Smooth muscle cell (in vitro differentiated cells): ENCODE measurements at regions not wholly inside any gene's neighbourhood (a gene's known extent, or its start where the extent isn't known, plus 50 kb on each side); places are given as distances from the start of the nearest gene placed in this dataset.
"Not testable (repeated sequence)": the region's sequence is repeated elsewhere in the genome, so short reads cannot be mapped to it uniquely, and the experiment has no call there.

Source experiments
- DNase-seq: peaks from one replicate; lab custom pipeline; 2025; ENCODE audit not compliant: unreplicated experiment; lab: John Stamatoyannopoulos, UW
- H2AFZ ChIP-seq: fragments of 200-600 bp; sonication (generic); 2 replicates; pipeline ENCODE4 v1.6.0; 2016; ENCODE audit warnings: antibody characterized with exemption, low read depth, mild to moderate bottlenecking
- H3F3A ChIP-seq: fragments of 200-600 bp; sonication (generic); 2 replicates; pipeline ENCODE4 v1.6.0; 2017; ENCODE audit warnings: antibody characterized with exemption, low read depth
- H3K27ac ChIP-seq: fragments of 200-600 bp; sonication (generic); 2 replicates; pipeline ENCODE4 v1.5.1; 2016; ENCODE audit warnings: low read depth, mild to moderate bottlenecking
- H3K27me3 ChIP-seq: fragments of 200-600 bp; sonication (generic); 2 replicates; pipeline ENCODE4 v1.6.1; 2016; ENCODE audit warnings: low read depth, mild to moderate bottlenecking
- H3K36me3 ChIP-seq: fragments of 200-600 bp; sonication (generic); 2 replicates; pipeline ENCODE4 v1.5.1; 2016; ENCODE audit warnings: low read depth
- H3K4me1 ChIP-seq: fragments of 200-600 bp; sonication (generic); 2 replicates; pipeline ENCODE4 v1.5.1; 2016; ENCODE audit warnings: low read depth
- H3K4me2 ChIP-seq: fragments of 200-600 bp; sonication (generic); 2 replicates; pipeline ENCODE4 v1.6.0; 2016; ENCODE audit warnings: mild to moderate bottlenecking
- H3K4me3 ChIP-seq: fragments of 200-600 bp; sonication (generic); 2 replicates; pipeline ENCODE4 v1.5.1; 2016; ENCODE audit warnings: mild to moderate bottlenecking
- H3K79me2 ChIP-seq: fragments of 200-600 bp; sonication (generic); 2 replicates; pipeline ENCODE4 v1.6.0; 2016; ENCODE audit warnings: low read depth, mild to moderate bottlenecking
- H3K9ac ChIP-seq: fragments of 200-600 bp; sonication (generic); 2 replicates; pipeline ENCODE4 v1.6.0; 2016; ENCODE audit warnings: low read depth
- H3K9me3 ChIP-seq: fragments of 200-600 bp; sonication (generic); replicated peaks from 2 replicates; pipeline ENCODE4 v1.5.1; 2016; ENCODE audit warnings: low read depth
- H4K20me1 ChIP-seq: fragments of 200-600 bp; sonication (generic); 2 replicates; pipeline ENCODE4 v1.6.0; 2016; ENCODE audit warnings: low read depth
- CTCF ChIP-seq: fragments of 200-600 bp; sonication (generic); IDR thresholded peaks from 2 replicates; pipeline ENCODE4 v1.5.1; 2017; ENCODE audit warnings: borderline replicate concordance, mild to moderate bottlenecking, antibody characterized with exemption; ENCODE audit not compliant: insufficient read depth, poor library complexity, severe bottlenecking
- WGBS: methylation state at CpG from one replicate; pipeline ENCODE4 v1.1.7; 2016; ENCODE audit warnings: low lambda C conversion rate; 5-methylcytosine and 5-hydroxymethylcytosine counted together

DNA sequence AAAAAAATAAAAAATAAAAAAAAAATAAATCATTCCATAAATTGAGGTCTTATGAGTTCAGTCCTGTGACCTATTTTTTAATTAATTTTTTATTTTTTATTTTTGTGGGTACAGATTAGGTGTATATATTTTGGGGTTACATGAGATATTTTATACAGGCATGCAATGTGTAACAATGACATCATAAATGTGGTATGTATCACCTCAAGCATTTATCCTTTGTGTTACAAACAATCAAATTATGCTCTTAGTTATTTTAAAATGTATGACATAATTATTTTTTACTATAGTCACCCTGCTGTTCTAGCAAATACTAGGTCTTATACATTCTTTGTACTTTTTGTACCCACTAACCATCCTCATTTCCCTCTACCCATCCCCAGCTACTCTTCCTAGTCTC lies 537.9 kb downstream of the HINT1 start:
- H3K4me2 ChIP-seq: no peak overlapping the region
- H3K9me3 ChIP-seq: no peaks in the 10 kb centered on the region
- no peak overlapping the region for H2AFZ ChIP-seq
- H3K4me3 ChIP-seq: no peak overlapping the region
- H3K36me3 ChIP-seq: no peaks in the 10 kb centered on the region
- no peak overlapping the region for H3K27ac ChIP-seq
- no peak for DNase-seq
- no peaks in the 10 kb centered on the region for H4K20me1 ChIP-seq
- H3K9ac ChIP-seq: no peak overlapping the region
- H3K4me1 ChIP-seq: no peaks in the 10 kb centered on the region
- no peaks in the 10 kb centered on the region for H3K27me3 ChIP-seq
- TF ChIP-seq CTCF: no peak
- H3K79me2 ChIP-seq: no peaks in the 10 kb centered on the region
- no peaks in the 10 kb centered on the region for H3F3A ChIP-seq

DNA sequence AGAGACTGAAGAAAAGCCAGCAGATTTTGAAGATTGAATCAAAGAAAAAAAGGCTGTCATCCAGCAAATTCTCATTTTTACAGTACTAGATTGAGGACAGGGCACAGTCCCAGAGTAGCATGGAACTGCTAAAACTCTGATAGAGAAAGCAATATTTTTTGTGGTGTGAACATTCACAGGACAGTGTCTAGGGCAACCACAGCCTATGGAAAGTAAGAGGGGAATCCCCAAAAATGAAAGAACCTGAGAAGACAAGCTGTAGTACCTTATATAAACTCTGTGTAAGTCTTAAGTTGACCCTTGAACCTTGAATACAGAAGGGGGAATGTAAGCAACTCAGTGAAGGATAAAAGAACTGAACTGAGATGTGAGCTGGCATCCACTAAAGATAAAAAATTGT lies 540.3 kb downstream of the HINT1 start:
- Histone ChIP-seq H3K79me2 (no peaks in the 10 kb centered on the region), H3K4me2 (no peak overlapping the region), H3K9ac (no peak overlapping the region), H3K9me3 (no peaks in the 10 kb centered on the region), H3K4me1 (no peaks in the 10 kb centered on the region), H4K20me1 (no peaks in the 10 kb centered on the region), H3F3A (no peaks in the 10 kb centered on the region), H3K36me3 (no peaks in the 10 kb centered on the region), H3K4me3 (no peak overlapping the region), H3K27ac (no peak overlapping the region), H2AFZ (no peak overlapping the region), H3K27me3 (no peaks in the 10 kb centered on the region)
- no peak for TF ChIP-seq CTCF
- DNase-seq: no peak

DNA sequence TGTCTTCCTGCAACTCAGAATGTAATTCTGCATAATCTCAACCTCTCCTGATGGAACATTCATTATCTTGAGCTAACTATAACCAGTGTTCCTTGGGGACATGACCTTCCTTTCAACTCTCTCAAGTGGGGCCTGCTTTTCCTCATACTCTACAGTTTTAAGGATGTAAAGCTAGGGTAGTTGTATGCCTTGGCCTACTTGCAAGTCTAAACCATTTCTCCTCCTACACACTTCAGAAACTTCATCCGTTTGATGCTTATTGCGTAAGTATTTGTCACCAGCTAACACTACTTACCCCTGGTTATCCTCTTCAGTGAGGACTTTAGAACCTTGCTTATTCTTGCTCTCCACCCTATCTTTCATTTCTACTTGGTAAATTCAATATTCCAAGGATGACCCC lies 548.9 kb downstream of the HINT1 start:
- Histone ChIP-seq H2AFZ (no peak overlapping the region), H3K27me3 (no peaks in the 10 kb centered on the region), H3K9me3 (no peaks in the 10 kb centered on the region), H3K36me3 (no peaks in the 10 kb centered on the region), H3F3A (no peaks in the 10 kb centered on the region), H3K9ac (no peak overlapping the region), H3K4me1 (no peaks in the 10 kb centered on the region), H3K79me2 (no peaks in the 10 kb centered on the region), H3K27ac (no peak overlapping the region), H4K20me1 (no peaks in the 10 kb centered on the region), H3K4me3 (no peak overlapping the region), H3K4me2 (no peak overlapping the region)
- DNase-seq: no peak
- WGBS: 80% methylated on average over 2 of the region's 2 CpGs
- TF ChIP-seq CTCF: no peak

DNA sequence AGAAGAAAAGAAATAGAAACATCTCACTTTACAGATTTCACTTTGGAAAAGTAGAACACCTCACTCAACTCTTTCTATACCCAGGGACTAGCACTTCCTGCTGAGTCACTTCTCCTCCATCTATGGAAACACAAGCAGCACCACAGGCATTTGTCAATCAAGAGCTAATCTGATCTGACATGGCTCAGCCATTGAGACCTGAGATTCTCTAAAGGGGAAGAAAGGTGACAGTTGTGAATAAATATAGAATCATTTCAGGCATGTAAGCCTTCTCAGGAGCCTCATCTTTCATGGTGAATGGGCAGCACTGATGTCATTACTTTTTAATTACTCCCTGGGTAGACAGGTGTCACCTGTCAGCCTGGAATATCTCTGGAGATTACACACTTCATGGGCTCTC lies 559.8 kb downstream of the HINT1 start:
- no peak for TF ChIP-seq CTCF
- no peak overlapping the region for H3K4me2 ChIP-seq
- H3K4me1 ChIP-seq: peaks cover 7% of the 10 kb centered on the region
- no peaks in the 10 kb centered on the region for H3F3A ChIP-seq
- DNase-seq: no peak
- H3K9ac ChIP-seq: no peak overlapping the region
- H3K27me3 ChIP-seq: no peaks in the 10 kb centered on the region
- no peaks in the 10 kb centered on the region for H3K36me3 ChIP-seq
- no peak overlapping the region for H3K27ac ChIP-seq
- no peak overlapping the region for H2AFZ ChIP-seq
- H3K4me3 ChIP-seq: no peak overlapping the region
- no peaks in the 10 kb centered on the region for H4K20me1 ChIP-seq
- H3K79me2 ChIP-seq: no peaks in the 10 kb centered on the region
- no peaks in the 10 kb centered on the region for H3K9me3 ChIP-seq

- H3K79me2 ChIP-seq, H3K4me2 ChIP-seq, H3K9me3 ChIP-seq, H3K36me3 ChIP-seq, H3K27ac ChIP-seq, H2AFZ ChIP-seq, H3K4me1 ChIP-seq, H3K9ac ChIP-seq, H3K27me3 ChIP-seq, H3F3A ChIP-seq, H4K20me1 ChIP-seq, DNase-seq, H3K4me3 ChIP-seq: not testable (repeated sequence)
- 92% methylated on average over 25 of the region's 25 CpGs for WGBS
Measured at GRCh38 chr5:130596647-130597046, 568.4 kb downstream of the HINT1 start.
